ENCODE measurements at regions not wholly inside any gene's neighbourhood (a gene's known extent, or its start where the extent isn't known, plus 50 kb on each side); places are given as distances from the start of the nearest gene placed in this dataset.

- Histone ChIP-seq H3K27me3 (ENCODE audit: insufficient read depth, low read length) (no peaks in the 10 kb centered on the region), H4K91ac (ENCODE audit: insufficient read length, low read depth, low read length) (no peak overlapping the region), H3K23ac (ENCODE audit: insufficient read length, low read depth, low read length) (no peak overlapping the region), H3K56ac (ENCODE audit: insufficient read length, low read depth, low read length) (no peak overlapping the region), H3K79me1 (ENCODE audit: insufficient read depth, low read depth, low read length, poor library complexity, severe bottlenecking) (no peaks in the 10 kb centered on the region), H3K79me2 (ENCODE audit: insufficient read depth, low read length) (no peaks in the 10 kb centered on the region), H3K4me2 (ENCODE audit: insufficient read depth, insufficient read length, low read length) (no peak overlapping the region), H2BK120ac (ENCODE audit: low read depth, low read length, poor library complexity, severe bottlenecking) (no peak overlapping the region), H2AK5ac (ENCODE audit: insufficient read length, low read length) (no peak overlapping the region), H2BK12ac (ENCODE audit: insufficient read length, low read depth, low read length) (no peak overlapping the region), H4K20me1 (ENCODE audit: control insufficient read depth, insufficient read depth, insufficient read length) (no peaks in the 10 kb centered on the region), H2BK15ac (ENCODE audit: low read depth, low read length) (no peak overlapping the region), H3K23me2 (ENCODE audit: insufficient read length, low read depth, low read length, poor library complexity, severe bottlenecking) (no peaks in the 10 kb centered on the region), H2BK5ac (ENCODE audit: insufficient read length, low read length) (no peak overlapping the region), H3K9me3 (ENCODE audit: control insufficient read depth, low read depth, low read length) (no peaks in the 10 kb centered on the region), H3K18ac (ENCODE audit: insufficient read length, low read depth, low read length) (no peak overlapping the region), H2AFZ (ENCODE audit: low read length) (no peak overlapping the region), H2BK20ac (ENCODE audit: low read depth, low read length, poor library complexity, severe bottlenecking) (no peak overlapping the region), H4K8ac (replicated peaks; ENCODE audit: insufficient read length, low read depth, low read length) (no peak overlapping the region), H3K4ac (ENCODE audit: low read depth, low read length) (no peak overlapping the region), H3T11ph (ENCODE audit: low read length) (no peak overlapping the region), H3K9ac (ENCODE audit: extremely low read depth, insufficient read length, low read length) (no peak overlapping the region), H3K27ac (ENCODE audit: insufficient read length, low read depth, low read length) (no peak overlapping the region), H4K5ac (ENCODE audit: insufficient read length, low read depth, low read length) (no peak overlapping the region), H3K14ac (ENCODE audit: insufficient read depth, low read length) (no peak overlapping the region), H3K4me1 (ENCODE audit: insufficient read depth, low read length) (no peaks in the 10 kb centered on the region)
- H3K4me3 Mint-ChIP-seq = no peak overlapping the region
- peaks cover 16 to 24% of the 10 kb centered on the region in 2 experiments for H3K4me1 Mint-ChIP-seq
- H3K9me3 Mint-ChIP-seq = no peaks in the 10 kb centered on the region
- H3K27ac Mint-ChIP-seq = no peak overlapping the region
- no peak for DNase-seq
- no CpG with 5 or more reads among the region's 3 CpGs for WGBS (ENCODE audit: extremely low coverage, insufficient read length, low lambda C conversion rate)
- no peak for TF ChIP-seq CTCF (conservative IDR thresholded peaks at IDR 0.05)
- H3K36me3 Mint-ChIP-seq (ENCODE audit: insufficient read depth in 1 of 3, low read depth in 3 of 3) = no peaks in the 10 kb centered on the region
- H3K27me3 Mint-ChIP-seq (ENCODE audit: low read depth) = peaks cover 2% of the 10 kb centered on the region
Measured at GRCh38 chr6:117076076-117076475, 189.3 kb upstream of the VGLL2 start.
